ENCODE measurements at regions not wholly inside any gene's neighbourhood (a gene's known extent, or its start where the extent isn't known, plus 50 kb on each side); places are given as distances from the start of the nearest gene placed in this dataset.

DNA sequence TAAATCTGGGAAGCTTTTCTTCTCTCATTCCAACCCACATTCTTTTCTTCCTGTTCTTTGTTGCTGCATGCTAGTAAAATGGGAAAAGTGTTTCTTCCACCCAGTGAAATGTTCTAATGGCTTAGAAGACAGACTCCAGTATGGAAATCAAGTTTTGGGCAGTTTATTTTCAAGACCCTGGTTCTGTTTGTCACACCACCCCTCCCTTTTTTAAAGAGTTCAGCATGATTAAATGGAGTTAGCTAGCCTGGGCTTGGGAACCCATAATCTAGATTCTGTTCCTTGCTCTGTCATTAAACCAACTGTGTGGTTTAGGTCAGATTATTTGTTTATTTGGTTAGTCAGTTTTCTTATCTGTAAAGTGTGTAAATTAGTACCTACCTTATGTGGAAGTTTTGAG lies 151.8 kb upstream of the NT5C1B start:
- Histone ChIP-seq H3K4me1 (replicated peaks in 1 of 2; ENCODE audit: control insufficient read depth in 2 of 2, insufficient read depth in 2 of 2, low read length in 2 of 2) (no peaks in the 10 kb centered on the region), H4K20me1 (replicated peaks; ENCODE audit: control insufficient read depth, insufficient read depth, low read length) (no peaks in the 10 kb centered on the region), H3K9me1 (ENCODE audit: control insufficient read depth, insufficient read depth, low read length) (no peaks in the 10 kb centered on the region), H3K36me3 (ENCODE audit: control insufficient read depth, insufficient read depth, low read length) (no peaks in the 10 kb centered on the region), H3K4me3 (no peak overlapping the region), H3K27me3 (ENCODE audit: control insufficient read depth in 2 of 2, insufficient read depth in 2 of 2, low read length in 2 of 2) (no peaks in the 10 kb centered on the region), H3K79me2 (ENCODE audit: control insufficient read depth, insufficient read depth, low read length) (no peaks in the 10 kb centered on the region), H3K9ac (ENCODE audit: insufficient read depth in 1 of 2, low read depth in 2 of 2, low read length in 2 of 2) (no peak overlapping the region), H3K9me3 (replicated peaks; ENCODE audit: control insufficient read depth, insufficient read depth, low read depth, low read length) (no peaks in the 10 kb centered on the region), H2AFZ (ENCODE audit: low read depth, low read length) (no peak overlapping the region), H3K27ac (ENCODE audit: extremely low read depth, low read depth, low read length) (no peak overlapping the region), H3K4me2 (ENCODE audit: insufficient read depth, low read length) (no peak overlapping the region)
- BruUV-seq (replicated peaks), result no TSS peak
- in situ Hi-C loops (cut with MboI), result no loop called here
- no peak for FAIRE-seq
- ChIA-PET POLR2A (no interaction called here), CTCF (ENCODE audit: low intra/inter-chr PET ratio) (no interaction called here)
- no peak for DNase-seq (ENCODE audit: extremely low read depth in 1 of 4, low spot score in 3 of 4)
- ATAC-seq, result no peak
- no peak for TF ChIP-seq DMBX1 (CRISPR knock-in tag; IDR thresholded peaks at IDR 0.05; ENCODE audit: borderline replicate concordance)
- TF ChIP-seq ZBTB33 (CRISPR knock-in tag; IDR thresholded peaks at IDR 0.05), result no peak
- TF ChIP-seq ZNF586 (CRISPR knock-in tag; conservative IDR thresholded peaks at IDR 0.05), result no peak
- TF ChIP-seq SMARCA5 (IDR thresholded peaks at IDR 0.05), result no peak
- TF ChIP-seq, protein P1, sequence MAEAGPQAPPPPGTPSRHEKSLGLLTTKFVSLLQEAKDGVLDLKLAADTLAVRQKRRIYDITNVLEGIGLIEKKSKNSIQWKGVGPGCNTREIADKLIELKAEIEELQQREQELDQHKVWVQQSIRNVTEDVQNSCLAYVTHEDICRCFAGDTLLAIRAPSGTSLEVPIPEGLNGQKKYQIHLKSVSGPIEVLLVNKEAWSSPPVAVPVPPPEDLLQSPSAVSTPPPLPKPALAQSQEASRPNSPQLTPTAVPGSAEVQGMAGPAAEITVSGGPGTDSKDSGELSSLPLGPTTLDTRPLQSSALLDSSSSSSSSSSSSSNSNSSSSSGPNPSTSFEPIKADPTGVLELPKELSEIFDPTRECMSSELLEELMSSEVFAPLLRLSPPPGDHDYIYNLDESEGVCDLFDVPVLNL (CRISPR knock-in tag; IDR thresholded peaks at IDR 0.05; ENCODE audit: low read depth), result no peak
- TF ChIP-seq DDX20 (tag; IDR thresholded peaks at IDR 0.05; ENCODE audit: low read depth), result no peak
- TF ChIP-seq, protein P2, sequence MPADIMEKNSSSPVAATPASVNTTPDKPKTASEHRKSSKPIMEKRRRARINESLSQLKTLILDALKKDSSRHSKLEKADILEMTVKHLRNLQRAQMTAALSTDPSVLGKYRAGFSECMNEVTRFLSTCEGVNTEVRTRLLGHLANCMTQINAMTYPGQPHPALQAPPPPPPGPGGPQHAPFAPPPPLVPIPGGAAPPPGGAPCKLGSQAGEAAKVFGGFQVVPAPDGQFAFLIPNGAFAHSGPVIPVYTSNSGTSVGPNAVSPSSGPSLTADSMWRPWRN (IDR thresholded peaks at IDR 0.05; ENCODE audit: low read depth), result no peak
- TF ChIP-seq, protein P3, sequence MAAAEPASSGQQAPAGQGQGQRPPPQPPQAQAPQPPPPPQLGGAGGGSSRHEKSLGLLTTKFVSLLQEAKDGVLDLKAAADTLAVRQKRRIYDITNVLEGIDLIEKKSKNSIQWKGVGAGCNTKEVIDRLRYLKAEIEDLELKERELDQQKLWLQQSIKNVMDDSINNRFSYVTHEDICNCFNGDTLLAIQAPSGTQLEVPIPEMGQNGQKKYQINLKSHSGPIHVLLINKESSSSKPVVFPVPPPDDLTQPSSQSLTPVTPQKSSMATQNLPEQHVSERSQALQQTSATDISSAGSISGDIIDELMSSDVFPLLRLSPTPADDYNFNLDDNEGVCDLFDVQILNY (CRISPR knock-in tag; IDR thresholded peaks at IDR 0.05), result no peak
- TF ChIP-seq SMAD1 (IDR thresholded peaks at IDR 0.05; ENCODE audit: low read depth, low read length, partially characterized antibody), result no peak
- no peak for TF ChIP-seq LARP7 (IDR thresholded peaks at IDR 0.05)
- TF ChIP-seq NR2C1 (IDR thresholded peaks at IDR 0.05), result no peak
- no peak for TF ChIP-seq NR2C1 (tag; IDR thresholded peaks at IDR 0.05)
- no peak for TF ChIP-seq ZNF24 (IDR thresholded peaks at IDR 0.05)
- TF ChIP-seq FOXA3 (CRISPR knock-in tag; conservative IDR thresholded peaks at IDR 0.05 in 1 of 2, IDR thresholded peaks at IDR 0.05 in 1 of 2), result no peak
- no peak for TF ChIP-seq PATZ1 (CRISPR knock-in tag; IDR thresholded peaks at IDR 0.05; ENCODE audit: borderline replicate concordance)
- intact Hi-C loops (cut with micrococcal nuclease), result no loop called here
